ENCODE measurements at regions not wholly inside any gene's neighbourhood (a gene's known extent, or its start where the extent isn't known, plus 50 kb on each side); places are given as distances from the start of the nearest gene placed in this dataset.

DNA sequence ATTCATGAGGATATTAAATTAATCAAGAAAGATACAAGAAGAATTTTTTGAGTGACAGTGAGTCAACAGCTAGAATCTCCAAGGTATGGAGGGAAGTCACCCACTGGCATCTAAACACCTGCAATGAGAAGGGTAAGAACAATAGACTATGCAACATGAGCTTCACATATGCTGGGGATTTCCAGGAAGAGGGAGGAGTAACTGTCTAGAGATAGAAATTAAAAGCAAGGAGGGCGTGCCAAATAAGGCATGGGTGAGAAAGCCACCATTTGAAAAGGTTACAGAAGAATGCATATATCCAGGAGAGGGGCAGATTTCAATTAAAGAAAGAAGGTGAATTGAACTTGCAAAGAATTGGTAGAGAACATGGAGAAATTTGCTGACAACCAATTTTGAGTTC lies 365.7 kb downstream of the GPR37 start:
- Histone ChIP-seq H3K27ac (ENCODE audit: low read depth) (no peak overlapping the region), H3K79me2 (replicated peaks; ENCODE audit: insufficient read depth) (no peaks in the 10 kb centered on the region), H4K20me1 (replicated peaks; ENCODE audit: insufficient read depth) (no peaks in the 10 kb centered on the region), H3F3A (replicated peaks; ENCODE audit: low read depth) (no peaks in the 10 kb centered on the region), H3K4me1 (ENCODE audit: insufficient read depth) (no peaks in the 10 kb centered on the region), H3K4me3 (no peak overlapping the region), H3K4me2 (no peak overlapping the region), H3K36me3 (ENCODE audit: insufficient read depth) (no peaks in the 10 kb centered on the region), H3K27me3 (ENCODE audit: insufficient read depth) (no peaks in the 10 kb centered on the region), H3K9me2 (ENCODE audit: insufficient read depth) (peaks cover 6% of the 10 kb centered on the region; the same call in 1 of the 2 replicates), H2AFZ (no peak overlapping the region)
- Mint-ChIP-seq H3K27me3 (ENCODE audit: insufficient read depth, low read depth, poor library complexity) (no peaks in the 10 kb centered on the region), H3K27ac (no peak overlapping the region), H3K9me3 (no peaks in the 10 kb centered on the region), H3K4me3 (no peak overlapping the region), H3K4me1 (peaks cover 6% of the 10 kb centered on the region; the same call in 2 of the 3 replicates), H3K36me3 (ENCODE audit: low read depth) (no peaks in the 10 kb centered on the region)
- ATAC-seq (no peak), DNase-seq (ENCODE audit: low spot score) (no peak)
- TF ChIP-seq CTCF (conservative IDR thresholded peaks at IDR 0.05; ENCODE audit: low read depth in 2 of 2) (no peak), REST (IDR thresholded peaks at IDR 0.05; ENCODE audit: unreplicated experiment) (no peak), EZH2phosphoT487 (IDR thresholded peaks at IDR 0.05; ENCODE audit: unreplicated experiment) (no peak), STAT1 (IDR thresholded peaks at IDR 0.05; ENCODE audit: unreplicated experiment) (no peak)

DNA sequence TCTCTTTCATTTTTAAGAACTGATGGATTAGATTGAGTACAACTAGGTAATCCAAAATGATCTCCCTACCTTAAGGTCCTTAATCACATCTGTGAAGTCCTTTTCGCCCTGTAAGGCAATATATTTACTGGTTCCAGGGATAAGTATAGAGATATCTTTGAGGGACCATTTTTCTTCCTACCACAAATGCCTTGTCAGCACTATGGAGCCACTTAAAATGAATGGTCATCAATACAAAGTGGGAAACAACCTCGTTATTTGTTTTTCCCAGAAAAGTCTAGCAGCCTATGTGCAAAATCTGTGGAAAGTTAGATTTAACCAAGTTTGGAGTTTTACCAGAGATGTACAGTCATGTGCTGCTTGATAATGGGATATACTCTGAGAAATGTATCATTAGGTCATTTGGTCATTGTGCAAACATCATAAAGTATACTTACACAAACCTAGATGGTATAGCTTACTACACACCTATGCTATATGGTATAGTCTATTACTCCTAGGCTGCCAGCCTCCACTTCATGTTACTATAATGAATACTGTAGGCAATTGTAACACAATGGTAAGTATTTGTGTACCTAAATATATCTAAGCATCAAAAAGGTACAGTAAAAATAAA lies 366.2 kb upstream of the TMEM229A start:
- Mint-ChIP-seq H3K4me3 (no peak overlapping the region), H3K4me1 (peaks cover 6% of the 10 kb centered on the region; the same call in 2 of the 3 replicates)
- H3K79me2 ChIP-seq (replicated peaks; ENCODE audit: insufficient read depth) = no peaks in the 10 kb centered on the region

More for the DNA sequence above, 366.2 kb upstream of the TMEM229A start:
- no peak overlapping the region for H2AFZ ChIP-seq
- H3K27ac ChIP-seq (ENCODE audit: low read depth) = no peak overlapping the region
- no peaks in the 10 kb centered on the region for H3K36me3 Mint-ChIP-seq (ENCODE audit: low read depth)
- H3K9me2 ChIP-seq (ENCODE audit: insufficient read depth) = peaks cover 6% of the 10 kb centered on the region; the same call in 1 of the 2 replicates
- H3K9me3 Mint-ChIP-seq = no peaks in the 10 kb centered on the region
- ATAC-seq (no peak), DNase-seq (ENCODE audit: low spot score) (no peak)
- no peaks in the 10 kb centered on the region for H3K27me3 ChIP-seq (ENCODE audit: insufficient read depth)
- no peak overlapping the region for H3K4me3 ChIP-seq
- H3K4me2 ChIP-seq = no peak overlapping the region
- H3K27me3 Mint-ChIP-seq (ENCODE audit: insufficient read depth, low read depth, poor library complexity) = no peaks in the 10 kb centered on the region
- no peaks in the 10 kb centered on the region for H3K36me3 ChIP-seq (ENCODE audit: insufficient read depth)
- TF ChIP-seq EZH2phosphoT487 (IDR thresholded peaks at IDR 0.05; ENCODE audit: unreplicated experiment) (no peak), POLR2AphosphoS5 (IDR thresholded peaks at IDR 0.05; ENCODE audit: low read depth) (no peak), ZNF331 (CRISPR knock-in tag; IDR thresholded peaks at IDR 0.05; ENCODE audit: low read depth) (no peak)
- TF ChIP-seq, protein P1, sequence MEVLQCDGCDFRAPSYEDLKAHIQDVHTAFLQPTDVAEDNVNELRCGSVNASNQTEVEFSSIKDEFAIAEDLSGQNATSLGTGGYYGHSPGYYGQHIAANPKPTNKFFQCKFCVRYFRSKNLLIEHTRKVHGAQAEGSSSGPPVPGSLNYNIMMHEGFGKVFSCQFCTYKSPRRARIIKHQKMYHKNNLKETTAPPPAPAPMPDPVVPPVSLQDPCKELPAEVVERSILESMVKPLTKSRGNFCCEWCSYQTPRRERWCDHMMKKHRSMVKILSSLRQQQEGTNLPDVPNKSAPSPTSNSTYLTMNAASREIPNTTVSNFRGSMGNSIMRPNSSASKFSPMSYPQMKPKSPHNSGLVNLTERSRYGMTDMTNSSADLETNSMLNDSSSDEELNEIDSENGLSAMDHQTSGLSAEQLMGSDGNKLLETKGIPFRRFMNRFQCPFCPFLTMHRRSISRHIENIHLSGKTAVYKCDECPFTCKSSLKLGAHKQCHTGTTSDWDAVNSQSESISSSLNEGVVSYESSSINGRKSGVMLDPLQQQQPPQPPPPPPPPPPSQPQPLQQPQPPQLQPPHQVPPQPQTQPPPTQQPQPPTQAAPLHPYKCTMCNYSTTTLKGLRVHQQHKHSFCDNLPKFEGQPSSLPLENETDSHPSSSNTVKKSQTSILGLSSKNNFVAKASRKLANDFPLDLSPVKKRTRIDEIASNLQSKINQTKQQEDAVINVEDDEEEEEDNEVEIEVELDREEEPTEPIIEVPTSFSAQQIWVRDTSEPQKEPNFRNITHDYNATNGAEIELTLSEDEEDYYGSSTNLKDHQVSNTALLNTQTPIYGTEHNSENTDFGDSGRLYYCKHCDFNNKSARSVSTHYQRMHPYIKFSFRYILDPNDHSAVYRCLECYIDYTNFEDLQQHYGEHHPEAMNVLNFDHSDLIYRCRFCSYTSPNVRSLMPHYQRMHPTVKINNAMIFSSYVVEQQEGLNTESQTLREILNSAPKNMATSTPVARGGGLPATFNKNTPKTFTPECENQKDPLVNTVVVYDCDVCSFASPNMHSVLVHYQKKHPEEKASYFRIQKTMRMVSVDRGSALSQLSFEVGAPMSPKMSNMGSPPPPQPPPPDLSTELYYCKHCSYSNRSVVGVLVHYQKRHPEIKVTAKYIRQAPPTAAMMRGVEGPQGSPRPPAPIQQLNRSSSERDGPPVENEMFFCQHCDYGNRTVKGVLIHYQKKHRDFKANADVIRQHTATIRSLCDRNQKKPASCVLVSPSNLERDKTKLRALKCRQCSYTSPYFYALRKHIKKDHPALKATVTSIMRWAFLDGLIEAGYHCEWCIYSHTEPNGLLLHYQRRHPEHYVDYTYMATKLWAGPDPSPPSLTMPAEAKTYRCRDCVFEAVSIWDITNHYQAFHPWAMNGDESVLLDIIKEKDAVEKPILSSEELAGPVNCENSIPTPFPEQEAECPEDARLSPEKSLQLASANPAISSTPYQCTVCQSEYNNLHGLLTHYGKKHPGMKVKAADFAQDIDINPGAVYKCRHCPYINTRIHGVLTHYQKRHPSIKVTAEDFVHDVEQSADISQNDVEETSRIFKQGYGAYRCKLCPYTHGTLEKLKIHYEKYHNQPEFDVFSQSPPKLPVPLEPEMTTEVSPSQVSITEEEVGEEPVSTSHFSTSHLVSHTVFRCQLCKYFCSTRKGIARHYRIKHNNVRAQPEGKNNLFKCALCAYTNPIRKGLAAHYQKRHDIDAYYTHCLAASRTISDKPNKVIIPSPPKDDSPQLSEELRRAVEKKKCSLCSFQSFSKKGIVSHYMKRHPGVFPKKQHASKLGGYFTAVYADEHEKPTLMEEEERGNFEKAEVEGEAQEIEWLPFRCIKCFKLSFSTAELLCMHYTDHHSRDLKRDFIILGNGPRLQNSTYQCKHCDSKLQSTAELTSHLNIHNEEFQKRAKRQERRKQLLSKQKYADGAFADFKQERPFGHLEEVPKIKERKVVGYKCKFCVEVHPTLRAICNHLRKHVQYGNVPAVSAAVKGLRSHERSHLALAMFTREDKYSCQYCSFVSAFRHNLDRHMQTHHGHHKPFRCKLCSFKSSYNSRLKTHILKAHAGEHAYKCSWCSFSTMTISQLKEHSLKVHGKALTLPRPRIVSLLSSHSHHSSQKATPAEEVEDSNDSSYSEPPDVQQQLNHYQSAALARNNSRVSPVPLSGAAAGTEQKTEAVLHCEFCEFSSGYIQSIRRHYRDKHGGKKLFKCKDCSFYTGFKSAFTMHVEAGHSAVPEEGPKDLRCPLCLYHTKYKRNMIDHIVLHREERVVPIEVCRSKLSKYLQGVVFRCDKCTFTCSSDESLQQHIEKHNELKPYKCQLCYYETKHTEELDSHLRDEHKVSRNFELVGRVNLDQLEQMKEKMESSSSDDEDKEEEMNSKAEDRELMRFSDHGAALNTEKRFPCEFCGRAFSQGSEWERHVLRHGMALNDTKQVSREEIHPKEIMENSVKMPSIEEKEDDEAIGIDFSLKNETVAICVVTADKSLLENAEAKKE (CRISPR knock-in tag; IDR thresholded peaks at IDR 0.05) = no peak
- H3K27ac Mint-ChIP-seq = no peak overlapping the region
- no peaks in the 10 kb centered on the region for H4K20me1 ChIP-seq (replicated peaks; ENCODE audit: insufficient read depth)
- no peaks in the 10 kb centered on the region for H3K4me1 ChIP-seq (ENCODE audit: insufficient read depth)
- H3F3A ChIP-seq (replicated peaks; ENCODE audit: low read depth) = no peaks in the 10 kb centered on the region

Data from GM23338 (cell line).